ENCODE measurements at regions not wholly inside any gene's neighbourhood (a gene's known extent, or its start where the extent isn't known, plus 50 kb on each side); places are given as distances from the start of the nearest gene placed in this dataset.
A peak's percentile ranks its signal among the peaks of the same experiment; 100 is the strongest.

DNA sequence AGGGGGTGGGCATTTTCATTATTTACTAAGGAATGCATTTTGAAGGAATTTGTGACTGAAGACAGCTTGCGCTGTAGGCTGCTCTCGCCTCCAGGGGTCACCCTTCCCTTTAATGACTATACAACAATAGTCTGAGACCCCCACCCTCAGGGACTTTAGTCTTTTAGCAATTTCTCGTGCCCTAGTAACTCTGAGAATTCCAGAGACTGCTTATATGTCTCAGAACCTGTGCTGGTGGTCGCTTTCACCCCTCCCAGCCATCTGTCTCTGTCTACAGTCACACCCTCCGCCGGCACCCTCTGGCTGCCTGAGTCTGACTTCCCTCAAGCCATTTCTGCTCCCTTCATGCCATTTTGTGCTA is 671.4 kb downstream of the NR2F1-AS1 start:
- H3K36me3 ChIP-seq (ENCODE audit: control insufficient read depth, insufficient read depth, low read length) = no peaks in the 10 kb centered on the region
- H3K4me3 ChIP-seq (ENCODE audit: low read depth, low read length) = no peak overlapping the region
- WGBS (ENCODE audit: insufficient coverage) = 18% methylated on average over 4 of the region's 6 CpGs
- H3K27ac ChIP-seq (ENCODE audit: low read depth, low read length) = peak overlapping the region; percentile 85
- H3K4me1 ChIP-seq (ENCODE audit: control insufficient read depth, insufficient read depth, low read length) = peaks cover 5% of the 10 kb centered on the region
- H3K27me3 ChIP-seq (ENCODE audit: control insufficient read depth, insufficient read depth, low read length) = no peaks in the 10 kb centered on the region
- DNase-seq (ENCODE audit: low read depth in 4 of 6, low spot score in 6 of 6) = peak in 3 of 6 donors; percentile 35 to 89 (median 84)
- no peaks in the 10 kb centered on the region for H3K9me3 ChIP-seq (ENCODE audit: control insufficient read depth, insufficient read depth, low read length)

DNA sequence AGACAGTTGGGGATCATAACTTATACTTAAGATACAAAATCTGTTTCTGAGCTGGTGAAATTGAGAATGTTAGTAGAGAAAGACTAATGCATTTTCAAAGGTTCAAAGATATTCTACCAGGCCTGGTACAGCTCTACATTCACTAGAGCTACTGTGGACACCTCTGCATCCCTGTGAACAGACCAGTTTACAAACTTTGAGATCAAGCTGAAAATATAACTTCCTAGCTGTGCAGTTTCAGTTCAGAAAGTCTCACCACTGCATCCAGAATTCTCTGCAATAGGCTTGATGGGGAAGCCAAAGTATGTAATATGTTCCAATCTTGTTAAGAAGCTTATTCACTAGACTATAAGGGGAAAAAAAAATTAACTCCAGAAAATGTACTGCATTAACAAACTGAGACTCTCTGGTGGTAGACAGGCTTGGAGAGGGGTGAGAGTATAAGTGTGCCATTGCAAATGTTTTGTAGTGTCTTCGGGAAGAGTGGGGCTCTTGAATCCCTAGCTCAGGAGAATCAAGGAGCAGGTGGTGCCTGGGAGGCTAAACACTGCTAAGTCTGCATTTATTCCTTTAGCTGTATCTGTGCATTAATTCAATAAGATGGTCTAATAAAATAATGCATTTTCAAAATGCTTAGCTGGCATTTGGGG is 671.9 kb downstream of the NR2F1-AS1 start:
- Histone ChIP-seq H3K36me3 (ENCODE audit: control insufficient read depth, insufficient read depth, low read length) (no peaks in the 10 kb centered on the region), H3K9me3 (ENCODE audit: control insufficient read depth, insufficient read depth, low read length) (no peaks in the 10 kb centered on the region), H3K4me1 (ENCODE audit: control insufficient read depth, insufficient read depth, low read length) (peaks cover 5% of the 10 kb centered on the region), H3K4me3 (ENCODE audit: low read depth, low read length) (no peak overlapping the region), H3K27me3 (ENCODE audit: control insufficient read depth, insufficient read depth, low read length) (no peaks in the 10 kb centered on the region), H3K27ac (ENCODE audit: low read depth, low read length) (peak overlapping the region; percentile 85)
- WGBS (ENCODE audit: insufficient coverage) = 60% methylated on average over 1 of the region's 1 CpG
- no peak for DNase-seq (ENCODE audit: low read depth in 4 of 6, low spot score in 6 of 6)

DNA sequence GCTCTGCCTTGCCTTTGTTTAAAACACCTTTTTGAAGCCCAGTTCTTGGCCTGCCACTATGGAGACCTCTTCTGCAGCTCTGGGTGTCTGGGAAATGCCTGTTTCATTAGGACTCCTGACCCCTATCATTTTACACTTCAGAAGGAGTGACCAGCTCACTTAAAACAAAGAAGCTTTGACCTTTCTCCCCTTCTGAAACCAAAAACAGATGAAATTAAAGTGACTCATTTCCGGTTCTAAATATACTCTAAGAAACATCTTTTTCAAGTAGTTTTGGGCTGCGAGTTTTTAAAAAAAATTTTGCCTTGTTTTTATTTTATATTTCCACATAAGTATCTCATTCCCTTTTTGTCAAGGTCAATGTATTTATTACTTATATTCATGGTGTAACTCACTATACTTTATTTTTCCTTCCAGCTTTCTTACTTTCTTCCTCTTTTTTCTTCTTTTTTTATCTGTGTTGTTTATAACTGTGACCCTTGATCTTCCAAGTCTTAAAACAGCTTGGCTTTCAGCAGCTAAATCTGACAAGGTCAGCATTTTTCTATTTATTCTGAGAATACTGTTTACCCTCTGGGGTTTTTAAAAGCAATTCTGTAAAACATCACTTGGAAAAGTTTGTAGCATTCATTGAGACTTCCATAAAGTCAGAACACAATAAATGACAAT is 672.9 kb downstream of the NR2F1-AS1 start:
- Histone ChIP-seq H3K36me3 (ENCODE audit: control insufficient read depth, insufficient read depth, low read length) (no peaks in the 10 kb centered on the region), H3K4me3 (ENCODE audit: low read depth, low read length) (no peak overlapping the region), H3K27me3 (ENCODE audit: control insufficient read depth, insufficient read depth, low read length) (no peaks in the 10 kb centered on the region), H3K4me1 (ENCODE audit: control insufficient read depth, insufficient read depth, low read length) (peaks cover 5% of the 10 kb centered on the region), H3K9me3 (ENCODE audit: control insufficient read depth, insufficient read depth, low read length) (no peaks in the 10 kb centered on the region), H3K27ac (ENCODE audit: low read depth, low read length) (peak overlapping the region; percentile 85)
- DNase-seq (ENCODE audit: low read depth in 4 of 6, low spot score in 6 of 6) = no peak
- WGBS (ENCODE audit: insufficient coverage) = no CpG with 5 or more reads among the region's 2 CpGs

DNA sequence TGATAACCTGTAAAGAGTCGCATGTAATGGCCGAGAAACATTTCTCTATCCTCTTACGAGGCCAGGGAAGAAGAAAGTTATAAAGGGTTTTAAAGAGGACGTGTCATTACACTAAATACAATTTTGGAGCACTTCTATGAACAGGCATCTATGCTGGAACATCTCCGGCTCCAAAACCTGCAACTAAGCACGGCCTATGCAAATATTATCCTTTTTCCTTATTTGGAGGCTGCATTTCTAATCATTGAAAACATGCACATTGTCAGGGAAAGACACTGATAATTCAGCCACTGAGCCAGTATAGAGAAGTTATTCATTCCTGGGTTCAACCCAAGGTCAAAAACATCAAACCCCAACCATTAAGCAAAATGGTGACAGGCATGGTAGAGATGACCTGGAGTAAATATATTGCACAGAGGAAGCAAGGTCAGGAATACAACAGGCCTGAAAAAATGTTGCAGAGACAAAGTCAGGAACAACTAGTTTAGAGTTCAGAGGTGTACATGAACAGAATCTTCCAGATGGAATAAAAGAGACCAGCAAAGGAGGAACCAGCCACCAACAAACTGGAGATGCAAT is 674.1 kb downstream of the NR2F1-AS1 start:
- no CpG with 5 or more reads among the region's 6 CpGs for WGBS (ENCODE audit: insufficient coverage)

DNA sequence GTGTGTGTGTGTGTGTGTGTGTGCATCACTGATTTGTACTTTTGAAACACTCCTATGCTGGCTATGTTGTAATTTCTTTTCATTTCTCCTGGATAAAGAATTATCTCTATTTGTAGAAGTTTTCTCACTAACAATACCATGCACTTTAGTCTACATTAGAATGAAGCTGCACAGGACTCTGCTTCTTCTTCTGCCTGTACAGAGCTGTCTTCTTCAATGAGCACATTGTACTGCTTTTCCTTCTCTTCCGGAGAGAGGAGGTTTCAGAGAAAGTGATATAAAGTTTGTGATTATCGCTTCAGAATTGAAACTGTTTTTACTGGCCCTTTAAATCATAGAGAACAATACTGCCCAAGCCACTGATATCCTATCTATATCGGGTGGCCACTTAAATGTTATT is 677.0 kb downstream of the NR2F1-AS1 start:
- Histone ChIP-seq H3K4me1 (ENCODE audit: control insufficient read depth, insufficient read depth, low read length) (no peaks in the 10 kb centered on the region), H3K9me3 (ENCODE audit: control insufficient read depth, insufficient read depth, low read length) (no peaks in the 10 kb centered on the region), H3K27ac (ENCODE audit: low read depth, low read length) (peak overlapping the region; percentile 8), H3K4me3 (ENCODE audit: low read depth, low read length) (no peak overlapping the region), H3K36me3 (ENCODE audit: control insufficient read depth, insufficient read depth, low read length) (no peaks in the 10 kb centered on the region), H3K27me3 (ENCODE audit: control insufficient read depth, insufficient read depth, low read length) (no peaks in the 10 kb centered on the region)
- no peak for DNase-seq (ENCODE audit: low read depth in 4 of 6, low spot score in 6 of 6)
- WGBS (ENCODE audit: insufficient coverage) = no CpG with 5 or more reads among the region's 3 CpGs

More for the DNA sequence above, 674.1 kb downstream of the NR2F1-AS1 start:
- Histone ChIP-seq H3K27ac (ENCODE audit: low read depth, low read length) (no peak overlapping the region), H3K9me3 (ENCODE audit: control insufficient read depth, insufficient read depth, low read length) (no peaks in the 10 kb centered on the region), H3K4me3 (ENCODE audit: low read depth, low read length) (no peak overlapping the region), H3K27me3 (ENCODE audit: control insufficient read depth, insufficient read depth, low read length) (no peaks in the 10 kb centered on the region), H3K36me3 (ENCODE audit: control insufficient read depth, insufficient read depth, low read length) (no peaks in the 10 kb centered on the region), H3K4me1 (ENCODE audit: control insufficient read depth, insufficient read depth, low read length) (peaks cover 5% of the 10 kb centered on the region)
- DNase-seq (ENCODE audit: low read depth in 4 of 6, low spot score in 6 of 6) = no peak

DNA sequence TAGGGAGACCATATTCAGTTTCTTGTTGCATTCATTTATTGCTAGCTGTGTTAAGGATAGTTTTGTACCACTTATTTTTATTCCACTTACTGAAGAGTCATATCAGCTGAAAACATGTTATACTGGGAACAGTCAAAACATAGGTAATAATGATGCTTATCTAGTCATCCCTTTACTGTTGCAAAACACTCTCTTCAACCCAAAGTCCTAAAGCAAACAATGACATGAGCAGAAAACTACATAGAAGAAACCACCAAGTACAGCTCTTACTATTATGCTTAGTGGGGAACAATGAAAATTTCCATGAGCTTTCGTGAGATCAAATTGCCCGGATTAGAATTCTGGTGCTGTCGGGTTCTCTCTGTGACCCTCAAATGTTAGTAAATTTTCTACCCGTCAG is 681.4 kb downstream of the NR2F1-AS1 start:
- Histone ChIP-seq H3K36me3 (ENCODE audit: control insufficient read depth, insufficient read depth, low read length) (no peaks in the 10 kb centered on the region), H3K4me3 (ENCODE audit: low read depth, low read length) (no peak overlapping the region), H3K27ac (ENCODE audit: low read depth, low read length) (no peak overlapping the region), H3K9me3 (ENCODE audit: control insufficient read depth, insufficient read depth, low read length) (no peaks in the 10 kb centered on the region), H3K4me1 (ENCODE audit: control insufficient read depth, insufficient read depth, low read length) (no peaks in the 10 kb centered on the region), H3K27me3 (ENCODE audit: control insufficient read depth, insufficient read depth, low read length) (no peaks in the 10 kb centered on the region)
- WGBS (ENCODE audit: insufficient coverage) = 93% methylated on average over 3 of the region's 4 CpGs
- no peak for DNase-seq (ENCODE audit: low read depth in 4 of 6, low spot score in 6 of 6)

DNA sequence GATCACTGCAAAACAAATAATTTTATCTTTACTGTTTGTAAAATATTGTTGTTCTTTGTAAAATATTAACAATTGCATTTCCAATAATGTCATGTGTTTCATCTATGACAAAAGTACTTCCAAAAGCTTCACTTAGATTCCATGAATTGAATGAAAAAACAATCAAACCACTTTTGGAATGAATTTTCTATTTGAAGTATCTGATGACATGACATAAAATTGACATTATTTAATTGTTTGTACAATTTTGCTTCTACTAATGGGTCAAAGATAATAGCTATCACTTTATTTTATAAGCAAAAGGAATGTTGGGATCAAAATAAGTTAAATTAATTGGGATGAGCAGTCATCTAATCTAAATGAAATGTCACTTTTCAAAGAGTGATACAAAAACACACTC is 684.3 kb downstream of the NR2F1-AS1 start:
- no peak for DNase-seq (ENCODE audit: low read depth in 4 of 6, low spot score in 6 of 6)
- H3K27ac ChIP-seq (ENCODE audit: low read depth, low read length) = no peak overlapping the region
- no peak overlapping the region for H3K4me3 ChIP-seq (ENCODE audit: low read depth, low read length)
- H3K4me1 ChIP-seq (ENCODE audit: control insufficient read depth, insufficient read depth, low read length) = no peaks in the 10 kb centered on the region
- no peaks in the 10 kb centered on the region for H3K36me3 ChIP-seq (ENCODE audit: control insufficient read depth, insufficient read depth, low read length)
- no peaks in the 10 kb centered on the region for H3K9me3 ChIP-seq (ENCODE audit: control insufficient read depth, insufficient read depth, low read length)
- H3K27me3 ChIP-seq (ENCODE audit: control insufficient read depth, insufficient read depth, low read length) = no peaks in the 10 kb centered on the region

DNA sequence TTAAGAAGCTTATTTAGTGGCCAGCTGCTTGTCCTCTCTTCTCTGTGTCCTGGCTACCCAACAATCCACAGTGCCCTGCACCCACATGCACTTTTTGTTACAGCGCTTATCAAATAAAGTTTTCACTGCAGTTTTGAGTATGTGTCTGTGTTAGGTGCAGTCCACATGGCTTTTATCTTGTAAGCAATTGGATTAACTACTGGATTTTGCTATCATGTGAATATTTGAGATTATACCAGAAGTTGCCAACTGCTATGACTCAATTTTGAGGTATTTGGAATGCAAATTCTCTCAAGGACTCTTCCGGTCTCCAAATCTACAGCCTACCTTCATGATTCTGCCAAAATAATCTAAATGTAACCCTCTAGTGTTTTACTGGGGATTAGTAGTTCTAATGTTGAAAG is 690.2 kb downstream of the NR2F1-AS1 start:
- no peaks in the 10 kb centered on the region for H3K27me3 ChIP-seq (ENCODE audit: control insufficient read depth, insufficient read depth, low read length)
- DNase-seq (ENCODE audit: low read depth in 4 of 6, low spot score in 6 of 6) = no peak
- no CpG with 5 or more reads among the region's 2 CpGs for WGBS (ENCODE audit: insufficient coverage)

DNA sequence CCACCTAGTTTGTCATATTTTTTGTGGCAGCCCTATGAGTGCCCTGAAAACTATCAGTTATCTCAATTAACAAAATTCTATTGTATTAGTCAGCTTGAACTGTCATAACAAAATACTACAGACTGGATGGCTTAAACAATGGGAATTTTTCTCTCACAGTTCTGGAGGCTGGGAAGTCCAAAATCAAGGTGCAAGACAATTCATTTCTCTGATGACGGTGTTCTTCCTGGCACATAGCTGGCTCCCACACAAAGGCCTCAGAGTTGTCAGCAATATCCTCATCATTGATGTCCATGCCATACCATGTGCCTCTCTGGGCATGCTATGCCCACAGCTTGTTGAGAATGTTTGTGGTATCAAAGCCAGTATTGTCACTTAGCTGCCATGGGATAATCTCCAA is 691.9 kb downstream of the NR2F1-AS1 start:
- Histone ChIP-seq H3K4me3 (ENCODE audit: low read depth, low read length) (no peak overlapping the region), H3K9me3 (ENCODE audit: control insufficient read depth, insufficient read depth, low read length) (no peaks in the 10 kb centered on the region), H3K27me3 (ENCODE audit: control insufficient read depth, insufficient read depth, low read length) (no peaks in the 10 kb centered on the region), H3K4me1 (ENCODE audit: control insufficient read depth, insufficient read depth, low read length) (no peaks in the 10 kb centered on the region), H3K27ac (ENCODE audit: low read depth, low read length) (no peak overlapping the region), H3K36me3 (ENCODE audit: control insufficient read depth, insufficient read depth, low read length) (no peaks in the 10 kb centered on the region)
- 100% methylated on average over 1 of the region's 1 CpG for WGBS (ENCODE audit: insufficient coverage)
- no peak for DNase-seq (ENCODE audit: low read depth in 4 of 6, low spot score in 6 of 6)

More for the DNA sequence above, 690.2 kb downstream of the NR2F1-AS1 start:
- no peaks in the 10 kb centered on the region for H3K9me3 ChIP-seq (ENCODE audit: control insufficient read depth, insufficient read depth, low read length)
- no peaks in the 10 kb centered on the region for H3K4me1 ChIP-seq (ENCODE audit: control insufficient read depth, insufficient read depth, low read length)
- H3K4me3 ChIP-seq (ENCODE audit: low read depth, low read length) = no peak overlapping the region
- no peaks in the 10 kb centered on the region for H3K36me3 ChIP-seq (ENCODE audit: control insufficient read depth, insufficient read depth, low read length)
- H3K27ac ChIP-seq (ENCODE audit: low read depth, low read length) = no peak overlapping the region

DNA sequence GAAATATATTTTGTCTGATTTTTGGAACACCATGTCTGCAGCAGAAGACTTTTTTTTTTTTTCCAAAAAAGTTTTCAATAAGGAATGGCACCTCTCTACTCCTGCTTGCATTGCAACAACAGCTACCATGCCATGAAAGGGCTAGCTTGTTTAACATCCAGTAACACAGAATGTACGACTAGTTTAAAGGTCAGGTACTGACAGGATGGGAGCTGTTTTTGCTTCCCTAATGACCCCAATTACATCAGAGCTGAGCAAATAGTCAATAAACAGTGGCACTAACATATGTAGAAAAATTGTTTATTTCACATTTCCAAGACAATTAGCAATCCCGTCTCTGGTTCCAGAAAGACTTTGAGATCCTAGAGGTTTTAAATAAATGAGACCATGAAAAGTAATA is 693.8 kb downstream of the NR2F1-AS1 start:
- no CpG with 5 or more reads among the region's 2 CpGs for WGBS (ENCODE audit: insufficient coverage)
- no peaks in the 10 kb centered on the region for H3K9me3 ChIP-seq (ENCODE audit: control insufficient read depth, insufficient read depth, low read length)
- H3K36me3 ChIP-seq (ENCODE audit: control insufficient read depth, insufficient read depth, low read length) = no peaks in the 10 kb centered on the region
- no peak overlapping the region for H3K27ac ChIP-seq (ENCODE audit: low read depth, low read length)
- H3K27me3 ChIP-seq (ENCODE audit: control insufficient read depth, insufficient read depth, low read length) = no peaks in the 10 kb centered on the region
- no peaks in the 10 kb centered on the region for H3K4me1 ChIP-seq (ENCODE audit: control insufficient read depth, insufficient read depth, low read length)
- H3K4me3 ChIP-seq (ENCODE audit: low read depth, low read length) = no peak overlapping the region
- DNase-seq (ENCODE audit: low read depth in 4 of 6, low spot score in 6 of 6) = no peak
